Rectal smooth muscle tissue (tissue), 1 donor: ENCODE measurements at regions not wholly inside any gene's neighbourhood (a gene's known extent, or its start where the extent isn't known, plus 50 kb on each side); places are given as distances from the start of the nearest gene placed in this dataset.

Experiments
- H3K27ac ChIP-seq: one replicate; pipeline ENCODE4 v1.7.0; 2013; ENCODE audit warnings: low read depth, low read length, inconsistent platforms
- H3K27me3 ChIP-seq: one replicate; pipeline ENCODE4 v1.7.0; 2013; ENCODE audit warnings: low read length; ENCODE audit not compliant: control insufficient read depth, insufficient read depth
- H3K36me3 ChIP-seq: one replicate; pipeline ENCODE4 v1.7.0; 2013; ENCODE audit warnings: low read length; ENCODE audit not compliant: control insufficient read depth, insufficient read depth
- H3K4me1 ChIP-seq: one replicate; pipeline ENCODE4 v1.7.0; 2013; ENCODE audit warnings: low read length; ENCODE audit not compliant: control insufficient read depth, insufficient read depth
- H3K4me3 ChIP-seq: one replicate; pipeline ENCODE4 v1.7.0; 2013; ENCODE audit warnings: low read length
- H3K9ac ChIP-seq: one replicate; pipeline ENCODE4 v1.7.0; 2013; ENCODE audit warnings: low read length

- Histone ChIP-seq H3K27ac (no peak overlapping the region), H3K4me3 (no peak overlapping the region), H3K27me3 (no peaks in the 10 kb centered on the region), H3K36me3 (no peaks in the 10 kb centered on the region), H3K9ac (no peak overlapping the region), H3K4me1 (no peaks in the 10 kb centered on the region)
Observed at GRCh38 chr18:43587538-43588153, 310.4 kb upstream of the SYT4 start.

- H3K27ac ChIP-seq, result no peak overlapping the region
- no peaks in the 10 kb centered on the region for H3K4me1 ChIP-seq
Observed at GRCh38 chr18:43588838-43589237, 311.5 kb upstream of the SYT4 start.

GRCh38 chr18:43589611-43590151, 312.4 kb upstream of the SYT4 start:
- H3K27ac ChIP-seq, result no peak overlapping the region

More at GRCh38 chr18:43588838-43589237, 311.5 kb upstream of the SYT4 start:
- Histone ChIP-seq H3K27me3 (no peaks in the 10 kb centered on the region), H3K9ac (no peak overlapping the region), H3K4me3 (no peak overlapping the region), H3K36me3 (no peaks in the 10 kb centered on the region)

GRCh38 chr18:43590182-43590903, 313.1 kb upstream of the SYT4 start:
- Histone ChIP-seq H3K4me3 (no peak overlapping the region), H3K36me3 (no peaks in the 10 kb centered on the region), H3K27ac (no peak overlapping the region), H3K27me3 (no peaks in the 10 kb centered on the region), H3K4me1 (no peaks in the 10 kb centered on the region), H3K9ac (no peak overlapping the region)

More at GRCh38 chr18:43589611-43590151, 312.4 kb upstream of the SYT4 start:
- H3K36me3 ChIP-seq, result no peaks in the 10 kb centered on the region
- no peaks in the 10 kb centered on the region for H3K4me1 ChIP-seq
- H3K9ac ChIP-seq, result no peak overlapping the region
- no peaks in the 10 kb centered on the region for H3K27me3 ChIP-seq
- H3K4me3 ChIP-seq, result no peak overlapping the region

GRCh38 chr18:43592269-43592668, 315.0 kb upstream of the SYT4 start:
- no peaks in the 10 kb centered on the region for H3K36me3 ChIP-seq
- no peak overlapping the region for H3K27ac ChIP-seq
- no peak overlapping the region for H3K4me3 ChIP-seq
- H3K4me1 ChIP-seq, result no peaks in the 10 kb centered on the region
- H3K27me3 ChIP-seq, result no peaks in the 10 kb centered on the region
- H3K9ac ChIP-seq, result no peak overlapping the region

- Histone ChIP-seq H3K4me3 (no peak overlapping the region), H3K4me1 (no peaks in the 10 kb centered on the region), H3K27me3 (no peaks in the 10 kb centered on the region), H3K9ac (no peak overlapping the region), H3K27ac (no peak overlapping the region), H3K36me3 (no peaks in the 10 kb centered on the region)
Observed at GRCh38 chr18:43596105-43596712, 318.9 kb upstream of the SYT4 start.

- H3K9ac ChIP-seq, result no peak overlapping the region
- H3K36me3 ChIP-seq, result no peaks in the 10 kb centered on the region
- H3K4me1 ChIP-seq, result no peaks in the 10 kb centered on the region
- no peak overlapping the region for H3K4me3 ChIP-seq
- no peak overlapping the region for H3K27ac ChIP-seq
- no peaks in the 10 kb centered on the region for H3K27me3 ChIP-seq
Observed at GRCh38 chr18:43601432-43601831, 324.1 kb upstream of the SYT4 start.

GRCh38 chr18:43605224-43605623, 327.9 kb upstream of the SYT4 start:
- Histone ChIP-seq H3K36me3 (no peaks in the 10 kb centered on the region), H3K27me3 (no peaks in the 10 kb centered on the region), H3K27ac (no peak overlapping the region), H3K4me3 (no peak overlapping the region), H3K9ac (no peak overlapping the region), H3K4me1 (no peaks in the 10 kb centered on the region)

GRCh38 chr18:43606795-43607194, 329.5 kb upstream of the SYT4 start:
- Histone ChIP-seq H3K4me3 (no peak overlapping the region), H3K9ac (no peak overlapping the region), H3K27me3 (no peaks in the 10 kb centered on the region), H3K4me1 (no peaks in the 10 kb centered on the region), H3K36me3 (no peaks in the 10 kb centered on the region), H3K27ac (no peak overlapping the region)

- H3K4me1 ChIP-seq, result no peaks in the 10 kb centered on the region
- no peak overlapping the region for H3K4me3 ChIP-seq
- no peak overlapping the region for H3K9ac ChIP-seq
- no peaks in the 10 kb centered on the region for H3K27me3 ChIP-seq
- H3K36me3 ChIP-seq, result no peaks in the 10 kb centered on the region
- no peak overlapping the region for H3K27ac ChIP-seq
Observed at GRCh38 chr18:43620936-43621335, 343.6 kb upstream of the SYT4 start.

GRCh38 chr18:43622024-43622423, 344.7 kb upstream of the SYT4 start:
- Histone ChIP-seq H3K4me3 (no peak overlapping the region), H3K4me1 (no peaks in the 10 kb centered on the region), H3K27ac (no peak overlapping the region), H3K27me3 (no peaks in the 10 kb centered on the region), H3K9ac (no peak overlapping the region), H3K36me3 (no peaks in the 10 kb centered on the region)

- Histone ChIP-seq H3K27ac (no peak overlapping the region), H3K36me3 (no peaks in the 10 kb centered on the region), H3K4me3 (no peak overlapping the region), H3K4me1 (no peaks in the 10 kb centered on the region), H3K9ac (no peak overlapping the region), H3K27me3 (no peaks in the 10 kb centered on the region)
Observed at GRCh38 chr18:43625582-43625981, 348.3 kb upstream of the SYT4 start.
